ENCODE measurements at regions not wholly inside any gene's neighbourhood (a gene's known extent, or its start where the extent isn't known, plus 50 kb on each side); places are given as distances from the start of the nearest gene placed in this dataset.

DNA sequence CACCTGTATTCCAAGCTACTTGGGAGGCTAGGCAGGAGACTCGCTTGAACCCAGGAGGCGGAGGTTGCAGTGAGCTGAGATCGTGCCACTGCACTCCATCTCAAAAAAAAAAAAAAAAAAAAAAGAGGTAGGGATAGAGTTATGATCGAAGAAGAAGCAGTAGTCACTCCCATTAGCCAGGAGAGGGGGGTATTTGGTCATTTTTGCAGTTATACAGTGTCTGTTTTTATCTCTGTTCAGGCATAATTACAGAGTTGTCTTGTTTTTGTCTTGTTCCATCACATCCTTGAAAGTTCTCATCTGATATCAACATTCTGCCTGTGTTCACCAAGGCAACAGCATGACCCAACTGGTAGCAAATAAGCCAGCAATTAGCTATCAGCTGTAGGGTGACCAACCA is 98.5 kb upstream of the TMPO start:
- Histone ChIP-seq H3K36me3 (ENCODE audit: control insufficient read depth, insufficient read depth, low read length) (no peaks in the 10 kb centered on the region), H2AK5ac (ENCODE audit: low read length) (no peak overlapping the region), H3K18ac (ENCODE audit: low read length) (no peak overlapping the region), H4K5ac (ENCODE audit: low read length) (no peak overlapping the region), H2BK5ac (ENCODE audit: low read length) (no peak overlapping the region), H3K23ac (ENCODE audit: low read length) (no peak overlapping the region), H3K27me3 (ENCODE audit: insufficient read depth, low read length, poor library complexity) (no peaks in the 10 kb centered on the region), H3K79me2 (ENCODE audit: control insufficient read depth, insufficient read depth, low read length) (no peaks in the 10 kb centered on the region), H3K56ac (ENCODE audit: low read length) (no peak overlapping the region), H4K8ac (ENCODE audit: low read depth, low read length) (no peak overlapping the region), H3K4me2 (ENCODE audit: low read length) (no peak overlapping the region), H3K27ac (ENCODE audit: low read depth, low read length) (no peak overlapping the region), H3K4ac (ENCODE audit: low read depth, low read length) (no peak overlapping the region), H3K9ac (ENCODE audit: low read length) (no peak overlapping the region), H3K79me1 (ENCODE audit: low read length) (no peaks in the 10 kb centered on the region), H3K4me3 (ENCODE audit: low read length) (no peak overlapping the region), H2BK15ac (replicated peaks; ENCODE audit: low read depth) (no peak overlapping the region), H2BK120ac (ENCODE audit: low read depth, low read length) (no peak overlapping the region), H3K4me1 (ENCODE audit: control insufficient read depth, low read depth, low read length) (peaks cover 4% of the 10 kb centered on the region)
- peak; percentile 42 for DNase-seq
- no CpG with 5 or more reads among the region's 4 CpGs for WGBS (ENCODE audit: extremely low coverage, insufficient coverage, low lambda C conversion rate)

DNA sequence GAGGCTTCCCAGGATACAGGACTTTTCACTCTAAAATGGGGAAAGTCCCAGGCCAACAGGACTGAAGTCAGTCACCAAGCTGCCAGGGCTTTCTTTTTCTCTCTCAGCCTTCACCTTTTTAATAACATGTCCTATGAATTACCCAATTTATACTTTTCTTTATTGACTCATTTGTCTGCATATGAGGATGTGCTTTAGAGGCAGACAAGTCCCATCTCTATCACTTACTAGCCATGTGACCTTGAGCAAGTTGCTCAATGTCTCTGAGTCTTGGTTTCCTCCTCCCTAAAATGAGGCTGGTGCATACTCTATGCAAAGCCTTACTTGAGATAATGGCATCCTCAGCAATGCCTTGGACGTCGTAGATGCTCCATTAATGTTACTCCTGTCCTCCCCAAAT is 98.1 kb upstream of the TMPO start:
- H3K4me1 ChIP-seq (ENCODE audit: control insufficient read depth, low read depth, low read length), result peaks cover 4% of the 10 kb centered on the region
- H3K27ac ChIP-seq (ENCODE audit: low read depth, low read length), result no peak overlapping the region
- no peak overlapping the region for H2BK15ac ChIP-seq (replicated peaks; ENCODE audit: low read depth)
- H3K4me2 ChIP-seq (ENCODE audit: low read length), result no peak overlapping the region
- H4K8ac ChIP-seq (ENCODE audit: low read depth, low read length), result no peak overlapping the region
- H3K4ac ChIP-seq (ENCODE audit: low read depth, low read length), result no peak overlapping the region
- H3K18ac ChIP-seq (ENCODE audit: low read length), result no peak overlapping the region
- H3K9ac ChIP-seq (ENCODE audit: low read length), result no peak overlapping the region
- H3K56ac ChIP-seq (ENCODE audit: low read length), result no peak overlapping the region
- H3K79me2 ChIP-seq (ENCODE audit: control insufficient read depth, insufficient read depth, low read length), result no peaks in the 10 kb centered on the region
- H3K79me1 ChIP-seq (ENCODE audit: low read length), result no peaks in the 10 kb centered on the region
- no peaks in the 10 kb centered on the region for H3K27me3 ChIP-seq (ENCODE audit: insufficient read depth, low read length, poor library complexity)
- no peak overlapping the region for H2AK5ac ChIP-seq (ENCODE audit: low read length)
- H4K5ac ChIP-seq (ENCODE audit: low read length), result no peak overlapping the region
- H3K23ac ChIP-seq (ENCODE audit: low read length), result no peak overlapping the region
- no peak for DNase-seq
- WGBS (ENCODE audit: extremely low coverage, insufficient coverage, low lambda C conversion rate), result no CpG with 5 or more reads among the region's 2 CpGs
- H3K4me3 ChIP-seq (ENCODE audit: low read length), result no peak overlapping the region
- H2BK120ac ChIP-seq (ENCODE audit: low read depth, low read length), result no peak overlapping the region
- H2BK5ac ChIP-seq (ENCODE audit: low read length), result no peak overlapping the region
- no peaks in the 10 kb centered on the region for H3K36me3 ChIP-seq (ENCODE audit: control insufficient read depth, insufficient read depth, low read length)

DNA sequence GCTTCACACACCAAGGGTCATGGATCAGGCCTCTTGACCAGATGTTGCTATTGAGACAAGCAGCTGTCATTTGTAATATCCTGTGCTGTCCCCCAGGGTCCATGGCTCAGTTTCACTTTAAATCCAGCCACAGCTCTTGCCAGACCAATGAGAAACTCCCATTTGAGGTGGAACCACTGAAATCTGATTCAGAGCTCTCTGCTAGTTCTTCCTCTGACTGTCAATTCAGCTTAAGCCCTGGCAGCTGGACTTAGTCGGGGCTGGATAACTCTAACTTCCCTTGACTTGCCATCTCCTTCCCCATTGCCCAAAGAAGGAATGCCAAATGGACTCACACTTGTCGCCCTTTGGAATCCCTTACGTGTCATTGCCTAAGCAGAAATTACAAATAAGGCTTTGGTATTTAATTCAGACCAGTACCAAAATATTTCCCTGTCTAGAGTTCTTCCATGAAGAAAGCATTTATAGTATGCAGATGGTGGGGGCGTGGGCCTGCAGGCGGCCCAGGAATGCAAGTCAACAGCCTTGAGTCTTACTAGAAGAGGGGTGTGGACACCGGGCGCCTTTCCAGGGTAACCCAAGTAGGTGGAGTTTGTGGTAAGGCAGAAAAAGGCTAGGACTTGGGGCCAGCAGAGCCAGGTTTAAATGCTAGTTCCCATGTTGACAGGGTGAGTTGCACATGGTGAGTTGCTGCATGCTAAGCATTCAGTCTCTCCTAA is 96.9 kb upstream of the TMPO start:
- H3K23ac ChIP-seq (ENCODE audit: low read length), result no peak overlapping the region
- H4K5ac ChIP-seq (ENCODE audit: low read length), result no peak overlapping the region
- H2BK15ac ChIP-seq (replicated peaks; ENCODE audit: low read depth), result no peak overlapping the region
- H3K4me2 ChIP-seq (ENCODE audit: low read length), result no peak overlapping the region
- no CpG with 5 or more reads among the region's 7 CpGs for WGBS (ENCODE audit: extremely low coverage, insufficient coverage, low lambda C conversion rate)
- no peaks in the 10 kb centered on the region for H3K27me3 ChIP-seq (ENCODE audit: insufficient read depth, low read length, poor library complexity)
- no peak overlapping the region for H3K4ac ChIP-seq (ENCODE audit: low read depth, low read length)
- no peaks in the 10 kb centered on the region for H3K79me1 ChIP-seq (ENCODE audit: low read length)
- H3K4me1 ChIP-seq (ENCODE audit: control insufficient read depth, low read depth, low read length), result peaks cover 4% of the 10 kb centered on the region
- H3K56ac ChIP-seq (ENCODE audit: low read length), result peak overlapping the region; percentile 45
- no peak overlapping the region for H3K9ac ChIP-seq (ENCODE audit: low read length)
- H2BK5ac ChIP-seq (ENCODE audit: low read length), result no peak overlapping the region
- H2BK120ac ChIP-seq (ENCODE audit: low read depth, low read length), result no peak overlapping the region
- no peak overlapping the region for H4K8ac ChIP-seq (ENCODE audit: low read depth, low read length)
- no peak overlapping the region for H2AK5ac ChIP-seq (ENCODE audit: low read length)
- no peaks in the 10 kb centered on the region for H3K36me3 ChIP-seq (ENCODE audit: control insufficient read depth, insufficient read depth, low read length)
- DNase-seq, result peak; percentile 82
- no peak overlapping the region for H3K27ac ChIP-seq (ENCODE audit: low read depth, low read length)
- H3K4me3 ChIP-seq (ENCODE audit: low read length), result no peak overlapping the region
- no peak overlapping the region for H3K18ac ChIP-seq (ENCODE audit: low read length)
- H3K79me2 ChIP-seq (ENCODE audit: control insufficient read depth, insufficient read depth, low read length), result no peaks in the 10 kb centered on the region

- Histone ChIP-seq H4K8ac (ENCODE audit: low read depth, low read length) (no peak overlapping the region), H3K79me2 (ENCODE audit: control insufficient read depth, insufficient read depth, low read length) (no peaks in the 10 kb centered on the region), H3K36me3 (ENCODE audit: control insufficient read depth, insufficient read depth, low read length) (no peaks in the 10 kb centered on the region), H3K4me3 (ENCODE audit: low read length) (no peak overlapping the region), H3K4me1 (ENCODE audit: control insufficient read depth, low read depth, low read length) (peaks cover 4% of the 10 kb centered on the region), H2AK5ac (ENCODE audit: low read length) (no peak overlapping the region), H3K79me1 (ENCODE audit: low read length) (no peaks in the 10 kb centered on the region), H3K4ac (ENCODE audit: low read depth, low read length) (no peak overlapping the region), H3K56ac (ENCODE audit: low read length) (peak overlapping the region; percentile 51), H2BK5ac (ENCODE audit: low read length) (no peak overlapping the region), H3K27me3 (ENCODE audit: insufficient read depth, low read length, poor library complexity) (no peaks in the 10 kb centered on the region), H3K9ac (ENCODE audit: low read length) (no peak overlapping the region), H3K4me2 (ENCODE audit: low read length) (no peak overlapping the region), H3K18ac (ENCODE audit: low read length) (no peak overlapping the region), H2BK120ac (ENCODE audit: low read depth, low read length) (no peak overlapping the region), H3K27ac (ENCODE audit: low read depth, low read length) (no peak overlapping the region), H2BK15ac (replicated peaks; ENCODE audit: low read depth) (no peak overlapping the region), H4K5ac (ENCODE audit: low read length) (no peak overlapping the region), H3K23ac (ENCODE audit: low read length) (no peak overlapping the region)
- DNase-seq, result no peak
- WGBS (ENCODE audit: extremely low coverage, insufficient coverage, low lambda C conversion rate), result no CpG with 5 or more reads among the region's 9 CpGs
Measured at GRCh38 chr12:98419081-98419794, 96.2 kb upstream of the TMPO start.

DNA sequence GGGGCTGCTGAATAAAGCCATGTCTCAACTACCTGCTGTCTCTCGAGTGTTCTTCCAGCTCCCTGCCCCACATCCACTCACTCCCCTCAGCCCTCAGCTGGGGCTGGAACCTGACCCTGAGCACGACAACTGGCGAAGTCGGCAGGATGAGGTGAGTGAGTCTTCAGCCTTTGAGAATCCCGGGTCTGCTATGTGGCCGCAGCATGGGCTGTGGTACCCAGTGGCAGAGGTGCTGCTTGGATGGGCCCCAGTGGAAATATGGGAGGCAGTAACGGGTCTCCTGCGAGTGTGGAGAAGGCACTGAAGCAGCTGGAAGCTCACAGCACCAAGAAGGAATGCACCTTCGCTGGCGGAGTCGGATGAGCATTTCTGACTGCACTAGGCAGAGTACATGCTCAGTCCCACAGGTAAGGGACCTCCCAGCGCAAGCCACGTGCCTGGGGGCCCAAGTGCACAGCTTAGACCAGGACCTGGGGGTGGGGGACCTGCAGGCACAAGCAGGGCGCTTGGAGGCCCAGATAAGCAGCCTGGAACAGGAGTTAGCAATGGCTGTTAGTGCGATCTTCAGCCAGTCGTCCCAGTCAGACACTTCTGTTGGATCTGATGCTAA is 95.5 kb upstream of the TMPO start:
- Histone ChIP-seq H2BK5ac (ENCODE audit: low read length) (no peak overlapping the region), H3K23ac (ENCODE audit: low read length) (no peak overlapping the region), H3K4ac (ENCODE audit: low read depth, low read length) (no peak overlapping the region), H3K9ac (ENCODE audit: low read length) (no peak overlapping the region), H2AK5ac (ENCODE audit: low read length) (no peak overlapping the region), H3K18ac (ENCODE audit: low read length) (no peak overlapping the region), H3K4me3 (ENCODE audit: low read length) (no peak overlapping the region), H3K79me2 (ENCODE audit: control insufficient read depth, insufficient read depth, low read length) (no peaks in the 10 kb centered on the region), H3K36me3 (ENCODE audit: control insufficient read depth, insufficient read depth, low read length) (no peaks in the 10 kb centered on the region), H3K27ac (ENCODE audit: low read depth, low read length) (no peak overlapping the region), H3K79me1 (ENCODE audit: low read length) (no peaks in the 10 kb centered on the region), H4K5ac (ENCODE audit: low read length) (no peak overlapping the region), H3K27me3 (ENCODE audit: insufficient read depth, low read length, poor library complexity) (no peaks in the 10 kb centered on the region), H3K56ac (ENCODE audit: low read length) (no peak overlapping the region), H2BK15ac (replicated peaks; ENCODE audit: low read depth) (no peak overlapping the region), H2BK120ac (ENCODE audit: low read depth, low read length) (no peak overlapping the region), H3K4me2 (ENCODE audit: low read length) (no peak overlapping the region), H3K4me1 (ENCODE audit: control insufficient read depth, low read depth, low read length) (peaks cover 4% of the 10 kb centered on the region), H4K8ac (ENCODE audit: low read depth, low read length) (no peak overlapping the region)
- DNase-seq, result no peak
- WGBS (ENCODE audit: extremely low coverage, insufficient coverage, low lambda C conversion rate), result no CpG with 5 or more reads among the region's 16 CpGs

All from mesendoderm (in vitro differentiated cells).